GM21576 (cell line): ENCODE measurements at regions not wholly inside any gene's neighbourhood (a gene's known extent, or its start where the extent isn't known, plus 50 kb on each side); places are given as distances from the start of the nearest gene placed in this dataset.

ENCODE experiments used
- ATAC-seq: cut with Tn5 transposase; IDR thresholded peaks from one replicate; pipeline ENCODE4 v1.9.1; 2021; ENCODE audit warnings: mild to moderate bottlenecking, moderate library complexity; ENCODE audit not compliant: unreplicated experiment

DNA sequence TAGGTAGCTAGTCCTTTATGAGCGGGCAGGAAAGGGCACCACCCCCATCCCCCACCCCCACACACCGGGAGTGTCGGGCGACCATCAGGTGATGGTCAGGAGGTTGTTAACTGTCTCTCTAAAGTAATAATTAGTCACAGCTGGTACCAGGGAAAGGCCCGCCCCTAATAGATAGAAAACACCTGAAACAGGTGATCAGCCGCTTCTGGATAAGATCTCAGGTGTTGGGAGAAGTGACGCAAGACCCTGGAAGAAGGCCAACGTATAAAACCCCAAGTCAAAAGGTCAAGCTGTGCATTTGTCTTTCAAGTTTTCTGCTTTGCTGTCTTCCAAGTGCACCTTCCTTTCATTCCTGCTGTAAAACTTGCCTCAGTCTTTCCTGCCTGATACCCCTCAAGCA lies 59.6 kb upstream of the LINC00305 start:
- no peak for ATAC-seq

GRCh38 chr18:64207820-64208219 lies 58.9 kb upstream of the LINC00305 start:
- no peak for ATAC-seq

DNA sequence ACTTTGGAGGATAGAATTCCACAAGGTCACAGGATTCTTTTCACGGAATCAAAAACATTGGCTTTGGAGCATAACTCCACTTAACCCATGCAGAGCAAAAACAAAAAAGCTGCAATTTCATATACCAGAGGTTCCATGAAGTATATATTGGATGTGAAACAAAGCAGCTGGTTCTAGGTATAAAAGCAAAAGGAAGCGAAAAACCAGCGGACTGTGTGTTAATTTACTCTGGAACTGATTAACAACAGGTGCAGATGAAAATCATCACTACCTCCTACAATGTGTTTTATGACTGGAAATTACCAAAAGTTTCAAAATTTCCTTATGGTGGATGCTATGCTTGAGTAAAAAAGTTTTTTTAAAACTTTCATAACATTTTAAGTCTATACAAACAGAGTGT lies 54.4 kb upstream of the LINC00305 start:
- no peak for ATAC-seq

DNA sequence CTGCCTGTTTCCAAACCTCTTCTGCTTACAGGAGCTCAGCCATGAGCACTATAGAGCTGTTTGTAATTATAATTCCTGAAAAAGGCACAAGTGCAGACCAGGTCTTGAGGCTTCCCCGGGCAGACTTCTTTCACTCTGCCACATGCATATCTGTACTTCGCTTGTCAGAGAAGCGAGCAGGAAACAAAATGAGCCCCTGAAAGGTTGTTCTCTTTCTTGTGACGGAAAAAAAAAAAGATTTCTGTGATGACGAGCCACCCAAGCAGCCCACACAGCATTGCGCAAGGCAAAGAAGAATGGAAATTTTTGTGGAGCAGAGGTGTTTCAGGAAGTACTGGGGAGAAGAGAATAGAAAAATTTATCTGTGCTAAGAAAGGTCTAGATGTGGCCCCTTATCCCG lies 54.0 kb upstream of the LINC00305 start:
- no peak for ATAC-seq

DNA sequence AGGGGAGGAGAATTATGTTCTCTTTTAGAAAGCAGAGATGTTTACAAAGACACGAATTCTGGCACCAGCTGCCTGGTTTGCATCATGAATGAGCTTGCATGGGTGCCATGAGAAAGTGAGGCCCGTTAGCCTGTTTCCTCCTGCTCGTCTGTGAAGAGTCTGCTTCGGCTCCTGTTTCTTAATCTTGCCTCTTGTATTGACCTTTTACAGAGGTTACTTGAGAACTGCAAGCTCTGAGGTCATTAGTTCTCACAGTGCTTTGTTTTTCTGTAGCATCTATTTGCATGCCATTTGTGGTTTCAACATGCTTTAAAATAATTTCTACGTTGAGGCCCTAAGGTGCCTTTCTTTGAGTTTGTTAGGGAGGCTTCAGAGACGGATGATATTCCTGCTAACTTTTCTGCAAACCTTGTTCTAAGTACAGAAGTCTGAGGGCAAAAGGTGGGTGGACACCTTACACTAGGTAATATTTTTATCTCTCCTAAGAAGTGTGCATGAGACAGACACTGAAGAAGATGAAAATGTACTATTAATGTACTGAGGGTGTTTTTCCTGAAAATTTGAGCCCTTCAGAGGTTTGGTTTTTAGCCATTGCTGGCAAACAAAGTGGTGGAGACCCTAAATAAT lies 53.4 kb upstream of the LINC00305 start:
- no peak for ATAC-seq

DNA sequence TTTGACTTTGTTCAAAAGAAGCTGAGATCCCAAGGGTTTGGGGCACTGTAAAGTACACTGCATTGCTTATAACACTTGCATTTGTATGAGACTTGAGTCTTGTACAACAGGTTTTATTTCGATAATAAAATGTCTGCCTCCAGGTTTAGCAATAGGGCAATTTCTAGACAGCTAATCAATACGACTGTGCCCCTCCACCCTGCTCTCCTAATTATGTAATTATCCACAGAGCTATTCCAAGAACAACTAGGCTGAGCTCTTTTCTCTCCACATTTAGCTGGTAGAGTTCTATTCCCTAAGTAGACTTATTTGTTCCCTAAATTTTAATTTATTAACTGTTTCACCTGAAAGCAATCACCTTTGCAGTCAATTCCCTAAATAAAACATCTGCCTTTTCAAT lies 52.9 kb upstream of the LINC00305 start:
- ATAC-seq, result no peak

GRCh38 chr18:64199581-64199980 lies 50.7 kb upstream of the LINC00305 start:
- no peak for ATAC-seq
